Kidney (tissue), 13 donors: ENCODE measurements at regions not wholly inside any gene's neighbourhood (a gene's known extent, or its start where the extent isn't known, plus 50 kb on each side); places are given as distances from the start of the nearest gene placed in this dataset.

Source experiments
- DNase-seq, 5 donors: peaks; one replicate each; pipeline ENCODE4 v3.0.0-alpha.2; 2013 to 2020
- FAIRE-seq: peaks from 2 replicates; lab custom pipeline; 2012; peaks lifted over from hg19 to GRCh38; lab: Jason Lieb, UNC
- H3K27ac ChIP-seq, 2 donors: one replicate each; pipeline ENCODE4 v1.7.0; 2013; ENCODE audit warnings: low read depth in 2 of 2, low read length in 2 of 2, inconsistent platforms in 1 of 2
- H3K27me3 ChIP-seq: one replicate; pipeline ENCODE4 v1.7.1; 2013; ENCODE audit warnings: low read length, inconsistent platforms; ENCODE audit not compliant: control insufficient read depth, insufficient read depth
- H3K36me3 ChIP-seq, 3 donors: one replicate each; pipeline versions ENCODE4 v1.7.0 to v1.7.1; 2013; ENCODE audit warnings: low read length in 3 of 3, control low read depth in 1 of 3, inconsistent platforms in 1 of 3; ENCODE audit not compliant: insufficient read depth in 3 of 3, control insufficient read depth in 2 of 3
- H3K4me1 ChIP-seq, 3 donors: one replicate each; pipeline versions ENCODE4 v1.7.0 to v1.7.1; 2013; ENCODE audit warnings: low read length in 3 of 3, inconsistent platforms in 1 of 3, low read depth in 1 of 3; ENCODE audit not compliant: control insufficient read depth in 2 of 3, insufficient read depth in 2 of 3
- H3K4me3 ChIP-seq, 3 donors: one replicate each; pipeline versions ENCODE4 v1.7.0 to v1.8.1; 2013; ENCODE audit warnings: low read length in 3 of 3, control low read depth in 1 of 3, inconsistent platforms in 1 of 3
- H3K9ac ChIP-seq, 3 donors: one replicate each; pipeline versions ENCODE4 v1.7.0 to v1.7.1; 2013; ENCODE audit warnings: low read length in 3 of 3, control low read depth in 1 of 3, inconsistent platforms in 1 of 3
- H3K9me3 ChIP-seq, 3 donors: one replicate each; pipeline versions ENCODE4 v1.7.0 to v1.7.1; 2013; ENCODE audit warnings: low read length in 3 of 3, control low read depth in 1 of 3, inconsistent platforms in 1 of 3; ENCODE audit not compliant: control insufficient read depth in 2 of 3, insufficient read depth in 1 of 3
- CTCF ChIP-seq: IDR thresholded peaks from 3 replicates; pipeline ENCODE4 v1.5.1; 2012; ENCODE audit warnings: mild to moderate bottlenecking, moderate library complexity, borderline replicate concordance; ENCODE audit not compliant: insufficient read depth; ENCODE audit errors: extremely low read depth
- intact Hi-C: fragments of 100-400 bp; cut with DNase I; formaldehyde crosslinking; loops from one replicate; pipeline ENCODE4 v1.11.1; 2022
- donor health status: control.
- donor health status: control.
- donor health status: control.
- donor health status: control.
- donor health status: control.
- donor health status: DM: yes; HTN: yes; CAD: no.
- donor health status: Normal renal cell carcinoma (clear cell type).

- no peaks in the 10 kb centered on the region for H3K36me3 ChIP-seq
- no peak overlapping the region for H3K9ac ChIP-seq
- TF ChIP-seq CTCF = no peak
- DNase-seq (no peak), FAIRE-seq (no peak)
- H3K27me3 ChIP-seq = no peaks in the 10 kb centered on the region
- no peaks in the 10 kb centered on the region for H3K4me1 ChIP-seq
- no peaks in the 10 kb centered on the region for H3K9me3 ChIP-seq
- no peak overlapping the region for H3K27ac ChIP-seq
- intact Hi-C loops = no loop called here
- H3K4me3 ChIP-seq = no peak overlapping the region
Observed at GRCh38 chr18:24582771-24583170, 122.3 kb downstream of the HRH4 start.

- Histone ChIP-seq H3K27ac (no peak overlapping the region), H3K27me3 (no peaks in the 10 kb centered on the region), H3K36me3 (no peaks in the 10 kb centered on the region), H3K9ac (no peak overlapping the region), H3K4me1 (no peaks in the 10 kb centered on the region), H3K9me3 (no peaks in the 10 kb centered on the region), H3K4me3 (no peak overlapping the region)
- intact Hi-C loops = no loop called here
- no peak for TF ChIP-seq CTCF
- DNase-seq (no peak), FAIRE-seq (no peak)
Observed at GRCh38 chr18:24584205-24584604, 123.8 kb downstream of the HRH4 start.

- TF ChIP-seq CTCF = no peak
- FAIRE-seq = no peak
- no peaks in the 10 kb centered on the region for H3K9me3 ChIP-seq
Observed at GRCh38 chr18:24584813-24585212, 124.4 kb downstream of the HRH4 start.

GRCh38 chr18:24585996-24586566 lies 125.6 kb downstream of the HRH4 start:
- no peaks in the 10 kb centered on the region for H3K4me1 ChIP-seq
- no peak overlapping the region for H3K4me3 ChIP-seq
- no peaks in the 10 kb centered on the region for H3K27me3 ChIP-seq
- H3K9ac ChIP-seq = no peak overlapping the region
- intact Hi-C loops = no loop called here
- no peaks in the 10 kb centered on the region for H3K36me3 ChIP-seq
- H3K27ac ChIP-seq = no peak overlapping the region
- H3K9me3 ChIP-seq = no peaks in the 10 kb centered on the region
- no peak for DNase-seq
- TF ChIP-seq CTCF = no peak
- no peak for FAIRE-seq

More at GRCh38 chr18:24584813-24585212, 124.4 kb downstream of the HRH4 start:
- intact Hi-C loops = no loop called here
- Histone ChIP-seq H3K9ac (no peak overlapping the region), H3K4me3 (no peak overlapping the region), H3K27ac (no peak overlapping the region), H3K27me3 (no peaks in the 10 kb centered on the region), H3K4me1 (no peaks in the 10 kb centered on the region), H3K36me3 (no peaks in the 10 kb centered on the region)
- DNase-seq = no peak
